GM10248 (cell line): ENCODE measurements at regions not wholly inside any gene's neighbourhood (a gene's known extent, or its start where the extent isn't known, plus 50 kb on each side); places are given as distances from the start of the nearest gene placed in this dataset.

ENCODE experiments used
- CTCF ChIA-PET: fragments of 300-600 bp; sonication (Branson Sonifier 250); formaldehyde crosslinking; extraction: SDS; loops from one replicate; lab custom pipeline; 2021; ENCODE audit warnings: antibody characterized with exemption; lab: Yijun Ruan, JAX
- POLR2A ChIA-PET: fragments of 350-650 bp; sonication (Branson Sonifier 250); formaldehyde crosslinking; extraction: SDS; loops from one replicate; lab custom pipeline; 2020; ENCODE audit warnings: antibody characterized with exemption; lab: Yijun Ruan, JAX
- DNase-seq: peaks from one replicate; pipeline ENCODE4 v3.0.0; 2012; ENCODE audit errors: extremely low spot score
- TF ChIP-seq, protein P1 (sequence below): IDR thresholded peaks from 2 replicates; pipeline ENCODE4 v1.5.1; 2012; ENCODE audit warnings: mild to moderate bottlenecking, low read depth; ENCODE audit errors: extremely low read depth, missing control alignments, control extremely low read depth

DNA sequence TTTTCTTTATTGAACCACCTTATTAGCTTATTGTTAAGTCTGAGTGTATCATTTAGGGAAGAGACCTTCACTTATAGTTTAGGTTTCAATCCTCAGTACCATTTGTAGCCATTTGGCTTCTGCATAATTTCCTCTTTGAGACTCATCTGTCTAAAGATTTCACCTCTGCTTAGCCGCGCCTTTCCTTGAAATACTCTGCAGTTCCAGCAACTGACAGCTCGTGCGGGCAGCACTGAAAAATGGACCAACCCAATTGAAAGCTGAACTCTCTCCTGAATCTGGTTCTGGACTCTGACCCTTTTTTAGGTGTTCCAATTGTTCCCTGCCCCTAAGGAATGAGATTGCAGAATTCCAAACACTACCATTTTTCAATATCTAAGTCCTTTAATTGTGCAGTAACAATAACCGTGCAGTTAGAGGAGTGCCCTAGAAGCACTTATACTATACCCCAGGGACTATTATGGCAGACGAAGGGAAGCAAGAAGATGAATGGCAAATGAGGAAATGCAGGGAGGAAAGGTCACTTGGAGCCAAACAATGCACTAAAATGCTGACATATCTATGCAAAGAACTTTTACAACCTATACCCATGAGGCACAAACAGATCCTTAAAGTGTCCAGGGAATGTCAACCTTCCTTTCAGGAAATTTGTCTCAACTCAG lies 50.1 kb upstream of the PDE4D start:
- TF ChIP-seq, protein P1, sequence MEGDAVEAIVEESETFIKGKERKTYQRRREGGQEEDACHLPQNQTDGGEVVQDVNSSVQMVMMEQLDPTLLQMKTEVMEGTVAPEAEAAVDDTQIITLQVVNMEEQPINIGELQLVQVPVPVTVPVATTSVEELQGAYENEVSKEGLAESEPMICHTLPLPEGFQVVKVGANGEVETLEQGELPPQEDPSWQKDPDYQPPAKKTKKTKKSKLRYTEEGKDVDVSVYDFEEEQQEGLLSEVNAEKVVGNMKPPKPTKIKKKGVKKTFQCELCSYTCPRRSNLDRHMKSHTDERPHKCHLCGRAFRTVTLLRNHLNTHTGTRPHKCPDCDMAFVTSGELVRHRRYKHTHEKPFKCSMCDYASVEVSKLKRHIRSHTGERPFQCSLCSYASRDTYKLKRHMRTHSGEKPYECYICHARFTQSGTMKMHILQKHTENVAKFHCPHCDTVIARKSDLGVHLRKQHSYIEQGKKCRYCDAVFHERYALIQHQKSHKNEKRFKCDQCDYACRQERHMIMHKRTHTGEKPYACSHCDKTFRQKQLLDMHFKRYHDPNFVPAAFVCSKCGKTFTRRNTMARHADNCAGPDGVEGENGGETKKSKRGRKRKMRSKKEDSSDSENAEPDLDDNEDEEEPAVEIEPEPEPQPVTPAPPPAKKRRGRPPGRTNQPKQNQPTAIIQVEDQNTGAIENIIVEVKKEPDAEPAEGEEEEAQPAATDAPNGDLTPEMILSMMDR: no peak
- DNase-seq: no peak
- CTCF ChIA-PET: interaction anchor here (1.0 to 1.3 kb wide), 2 partner anchors 10 to 72 kb away, joined by 3 read pairs; no protein-coding TSS in a partner anchor
- POLR2A ChIA-PET: no interaction called here
